ENCODE measurements at regions not wholly inside any gene's neighbourhood (a gene's known extent, or its start where the extent isn't known, plus 50 kb on each side); places are given as distances from the start of the nearest gene placed in this dataset.
A peak's percentile ranks its signal among the peaks of the same experiment; 100 is the strongest.
"Not testable (repeated sequence)": the region's sequence is repeated elsewhere in the genome, so short reads cannot be mapped to it uniquely, and the experiment has no call there.

- no peak for DNase-seq
Measured at GRCh38 chr2:160816916-160817499, 323.4 kb upstream of the RBMS1 start.

GRCh38 chr2:160820691-160821090, 327.1 kb upstream of the RBMS1 start:
- no peak for DNase-seq

GRCh38 chr2:160822006-160822405, 328.4 kb upstream of the RBMS1 start:
- DNase-seq = no peak

GRCh38 chr2:160825433-160825832, 331.8 kb upstream of the RBMS1 start:
- no peak for DNase-seq

GRCh38 chr2:160826496-160826895, 332.9 kb upstream of the RBMS1 start:
- no peak for DNase-seq

GRCh38 chr2:160828076-160828475, 332.2 kb upstream of the TANK start:
- no peak for DNase-seq

GRCh38 chr2:160832381-160832780, 327.8 kb upstream of the TANK start:
- DNase-seq = not testable (repeated sequence)

- DNase-seq = no peak
Measured at GRCh38 chr2:160835166-160835565, 325.1 kb upstream of the TANK start.

GRCh38 chr2:160836755-160837154, 323.5 kb upstream of the TANK start:
- DNase-seq = peak; percentile 83

- no peak for DNase-seq
Measured at GRCh38 chr2:160837416-160837815, 322.8 kb upstream of the TANK start.

- DNase-seq = no peak
Measured at GRCh38 chr2:160838147-160838546, 322.1 kb upstream of the TANK start.

- DNase-seq = no peak
Measured at GRCh38 chr2:160838691-160839090, 321.5 kb upstream of the TANK start.

- no peak for DNase-seq
Measured at GRCh38 chr2:160842286-160842685, 317.9 kb upstream of the TANK start.

GRCh38 chr2:160859096-160859495, 301.1 kb upstream of the TANK start:
- no peak for DNase-seq

- DNase-seq = no peak
Measured at GRCh38 chr2:160862226-160862625, 298.0 kb upstream of the TANK start.

GRCh38 chr2:160868891-160869290, 291.3 kb upstream of the TANK start:
- no peak for DNase-seq

- DNase-seq = no peak
Measured at GRCh38 chr2:160869411-160869810, 290.8 kb upstream of the TANK start.

- no peak for DNase-seq
Measured at GRCh38 chr2:160870729-160871465, 289.3 kb upstream of the TANK start.

- no peak for DNase-seq
Measured at GRCh38 chr2:160871953-160872352, 288.3 kb upstream of the TANK start.

- DNase-seq = no peak
Measured at GRCh38 chr2:160876029-160876428, 284.2 kb upstream of the TANK start.

- no peak for DNase-seq
Measured at GRCh38 chr2:160876765-160877164, 283.5 kb upstream of the TANK start.

- DNase-seq = no peak
Measured at GRCh38 chr2:160878618-160879017, 281.6 kb upstream of the TANK start.

- no peak for DNase-seq
Measured at GRCh38 chr2:160882906-160883305, 277.3 kb upstream of the TANK start.

GRCh38 chr2:160884056-160884455, 276.2 kb upstream of the TANK start:
- DNase-seq = no peak

Measured in amniotic stem cell (primary cell).